Spleen (tissue), 7 donors: ENCODE measurements at regions not wholly inside any gene's neighbourhood (a gene's known extent, or its start where the extent isn't known, plus 50 kb on each side); places are given as distances from the start of the nearest gene placed in this dataset.

Experiments used
- POLR2A ChIP-seq, 3 donors: fragments of 450-650 bp; IDR thresholded peaks; one replicate each; pipeline ENCODE4 v1.5.1; 2017; ENCODE audit warnings: antibody characterized with exemption in 3 of 3, mild to moderate bottlenecking in 1 of 3
- POLR2AphosphoS5 ChIP-seq, 3 donors: sonication (generic); formaldehyde crosslinking; IDR thresholded peaks; one replicate each; pipeline ENCODE4 v1.5.1; 2017; ENCODE audit warnings: antibody characterized with exemption in 3 of 3
- TF ChIP-seq, protein P1 (sequence below), 11 experiments: fragments of 200-600 bp in 7 of 11; fragments of 450-650 bp in 4 of 11; sonication (generic) in 4 of 11; IDR thresholded peaks in 8 of 11; conservative IDR thresholded peaks in 3 of 11; 1 replicate in 7 of 11; 2 replicates in 4 of 11; pipeline versions ENCODE4 v1.4.0 to v1.8.0; 2016 to 2021; ENCODE audit warnings: antibody characterized with exemption in 11 of 11, inconsistent platforms in 4 of 11, mild to moderate bottlenecking in 1 of 11
- donor health status: DM: no; HTN: no; CAD: no; lungs with moderate emphysema.
- donor health status: DM: no; HTN: no; CAD: no.
- donor health status: DM: no; HTN: no; CAD: no.

DNA sequence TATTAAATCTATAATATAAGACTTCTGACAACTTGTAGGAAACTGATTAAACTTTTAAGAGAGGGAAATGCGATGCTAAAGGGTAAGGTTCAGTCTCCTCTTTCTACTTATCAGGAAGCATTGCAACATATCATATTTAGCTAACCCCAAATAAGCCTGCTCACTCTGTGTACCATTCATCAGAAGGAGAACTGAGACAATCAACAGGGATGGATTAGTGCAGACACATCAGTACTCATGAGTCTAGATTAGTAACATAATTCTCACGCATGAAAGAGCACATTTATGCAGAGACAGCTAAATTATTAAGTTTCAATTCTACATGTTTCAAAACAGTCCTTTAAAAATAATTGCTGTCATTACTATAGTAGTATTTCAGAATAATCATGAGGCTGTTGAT lies 354.2 kb upstream of the ZWINT start:
- TF ChIP-seq, protein P1, sequence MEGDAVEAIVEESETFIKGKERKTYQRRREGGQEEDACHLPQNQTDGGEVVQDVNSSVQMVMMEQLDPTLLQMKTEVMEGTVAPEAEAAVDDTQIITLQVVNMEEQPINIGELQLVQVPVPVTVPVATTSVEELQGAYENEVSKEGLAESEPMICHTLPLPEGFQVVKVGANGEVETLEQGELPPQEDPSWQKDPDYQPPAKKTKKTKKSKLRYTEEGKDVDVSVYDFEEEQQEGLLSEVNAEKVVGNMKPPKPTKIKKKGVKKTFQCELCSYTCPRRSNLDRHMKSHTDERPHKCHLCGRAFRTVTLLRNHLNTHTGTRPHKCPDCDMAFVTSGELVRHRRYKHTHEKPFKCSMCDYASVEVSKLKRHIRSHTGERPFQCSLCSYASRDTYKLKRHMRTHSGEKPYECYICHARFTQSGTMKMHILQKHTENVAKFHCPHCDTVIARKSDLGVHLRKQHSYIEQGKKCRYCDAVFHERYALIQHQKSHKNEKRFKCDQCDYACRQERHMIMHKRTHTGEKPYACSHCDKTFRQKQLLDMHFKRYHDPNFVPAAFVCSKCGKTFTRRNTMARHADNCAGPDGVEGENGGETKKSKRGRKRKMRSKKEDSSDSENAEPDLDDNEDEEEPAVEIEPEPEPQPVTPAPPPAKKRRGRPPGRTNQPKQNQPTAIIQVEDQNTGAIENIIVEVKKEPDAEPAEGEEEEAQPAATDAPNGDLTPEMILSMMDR (IDR thresholded peaks at IDR 0.05 in 8 of 11, conservative IDR thresholded peaks at IDR 0.05 in 3 of 11) = no peak
- TF ChIP-seq POLR2A (IDR thresholded peaks at IDR 0.05) (no peak), POLR2AphosphoS5 (IDR thresholded peaks at IDR 0.05) (no peak)
